Activated CD4-positive, alpha-beta memory T cell treated with anti-CD3 and anti-CD28 coated beads for 36 hours (primary cell): ENCODE measurements at regions not wholly inside any gene's neighbourhood (a gene's known extent, or its start where the extent isn't known, plus 50 kb on each side); places are given as distances from the start of the nearest gene placed in this dataset.

ENCODE experiments used
- CTCF ChIA-PET: fragments of 350-600 bp; sonication (Branson Sonifier 250); formaldehyde crosslinking; loops from one replicate; lab custom pipeline; 2021; ENCODE audit warnings: antibody characterized with exemption, inconsistent platforms; lab: Charles Lee
- POLR2A ChIA-PET: fragments of 350-600 bp; sonication (Branson Sonifier 250); formaldehyde crosslinking; loops from one replicate; lab custom pipeline; 2021; ENCODE audit warnings: antibody characterized with exemption; lab: Charles Lee
- DNase-seq: peaks from one replicate; pipeline ENCODE4 v3.0.0-alpha.2; 2020
- H3K27ac Mint-ChIP-seq: one replicate; pipeline ENCODE4 v1.8.0; 2021; ENCODE audit warnings: mixed read lengths
- H3K27me3 Mint-ChIP-seq: one replicate; pipeline ENCODE4 v1.8.0; 2021; ENCODE audit warnings: mixed read lengths
- H3K36me3 Mint-ChIP-seq: one replicate; pipeline ENCODE4 v1.8.0; 2021; ENCODE audit warnings: mixed read lengths
- H3K4me1 Mint-ChIP-seq: one replicate; pipeline ENCODE4 v1.8.0; 2021; ENCODE audit warnings: low read depth, mixed read lengths
- H3K4me3 Mint-ChIP-seq: one replicate; pipeline ENCODE4 v1.8.0; 2021; ENCODE audit warnings: mild to moderate bottlenecking, mixed read lengths
- H3K9me3 Mint-ChIP-seq: one replicate; pipeline ENCODE4 v1.8.0; 2021; ENCODE audit warnings: mixed read lengths
- intact Hi-C: fragments of 100-400 bp; cut with micrococcal nuclease; formaldehyde crosslinking; loops from one replicate; pipeline ENCODE4 v1.15.1; 2023

DNA sequence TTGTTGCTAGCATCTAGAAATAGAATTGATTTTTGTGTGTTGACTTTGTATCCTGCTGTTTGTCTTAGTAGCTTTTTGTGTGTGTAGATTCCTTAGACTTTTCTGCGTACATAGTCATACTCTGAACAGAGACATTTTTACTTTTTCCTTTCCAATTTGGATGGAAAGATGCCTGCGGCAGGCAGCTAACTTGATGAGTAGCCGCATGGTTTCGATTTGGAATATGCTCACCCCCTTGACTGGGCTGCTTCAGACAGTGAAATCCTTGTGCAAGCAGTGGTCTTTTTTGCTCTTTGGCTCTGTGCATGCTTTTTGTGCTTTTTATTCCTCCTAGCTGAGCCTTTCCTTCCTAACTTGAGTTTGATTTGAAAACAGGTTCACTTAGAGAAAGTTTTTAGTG, 71.8 kb downstream of the HHEX start:
- Mint-ChIP-seq H3K27me3 (peaks cover 11% of the 10 kb centered on the region), H3K9me3 (no peaks in the 10 kb centered on the region), H3K4me3 (no peak overlapping the region), H3K36me3 (no peaks in the 10 kb centered on the region), H3K4me1 (no peaks in the 10 kb centered on the region), H3K27ac (no peak overlapping the region)
- POLR2A ChIA-PET: no interaction called here
- CTCF ChIA-PET: no interaction called here
- DNase-seq: no peak
- intact Hi-C loops: no loop called here

- Mint-ChIP-seq H3K27me3 (peaks cover 17% of the 10 kb centered on the region), H3K27ac (no peak overlapping the region), H3K4me3 (no peak overlapping the region), H3K36me3 (peaks cover 6% of the 10 kb centered on the region), H3K9me3 (peaks cover 16% of the 10 kb centered on the region), H3K4me1 (no peaks in the 10 kb centered on the region)
- ChIA-PET POLR2A (no interaction called here), CTCF (no interaction called here)
- no peak for DNase-seq
- intact Hi-C loops: no loop called here
These were observed 73.9 kb downstream of the HHEX start for GRCh38 chr10:92763634-92764155.

DNA sequence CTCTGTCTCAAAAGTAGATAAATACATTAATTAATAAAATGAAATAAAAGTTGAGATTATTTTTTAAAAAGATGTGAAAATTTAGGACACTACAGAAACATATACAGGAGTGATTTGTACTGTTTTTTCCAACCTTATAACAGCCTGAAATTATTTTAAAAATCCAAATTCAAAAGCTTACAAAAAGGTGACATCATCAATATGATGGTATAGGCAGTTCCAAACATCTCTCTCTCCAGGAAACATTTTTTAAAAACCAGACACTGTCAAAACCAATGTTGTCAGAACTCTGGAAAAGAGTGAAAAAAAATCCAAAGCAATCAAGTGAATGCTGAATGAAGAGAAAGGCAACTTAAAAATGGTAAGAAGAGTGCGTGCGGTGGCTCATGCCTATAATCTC, 76.7 kb downstream of the HHEX start:
- DNase-seq: no peak
- intact Hi-C loops: no loop called here
- POLR2A ChIA-PET: no interaction called here
- H3K27me3 Mint-ChIP-seq: peaks cover 19% of the 10 kb centered on the region
- no peak overlapping the region for H3K27ac Mint-ChIP-seq
- CTCF ChIA-PET: no interaction called here
- no peaks in the 10 kb centered on the region for H3K4me1 Mint-ChIP-seq
- H3K4me3 Mint-ChIP-seq: no peak overlapping the region
- H3K36me3 Mint-ChIP-seq: peaks cover 6% of the 10 kb centered on the region
- peaks cover 16% of the 10 kb centered on the region for H3K9me3 Mint-ChIP-seq

DNA sequence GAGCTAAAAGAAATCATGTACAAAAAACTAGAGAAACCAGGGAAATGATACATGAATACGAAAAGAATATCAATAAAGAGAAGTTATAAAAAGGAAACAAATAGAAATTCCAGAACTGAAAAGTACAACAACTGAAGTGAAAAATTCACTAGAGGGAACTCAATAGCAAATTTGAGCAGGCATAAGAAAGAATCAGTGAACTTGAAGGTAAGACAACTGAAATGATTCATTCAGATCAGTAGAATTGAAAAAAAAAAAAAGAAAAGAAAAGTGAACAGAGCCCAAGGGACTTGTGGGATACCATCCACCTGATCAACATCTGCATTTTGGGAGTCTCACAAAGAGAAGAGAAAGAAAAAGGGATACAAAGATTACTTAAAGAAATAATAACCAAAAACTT, 78.3 kb downstream of the HHEX start:
- ChIA-PET CTCF (no interaction called here), POLR2A (no interaction called here)
- Mint-ChIP-seq H3K36me3 (peaks cover 6% of the 10 kb centered on the region), H3K4me3 (no peak overlapping the region), H3K9me3 (peaks cover 16% of the 10 kb centered on the region), H3K27ac (no peak overlapping the region), H3K4me1 (no peaks in the 10 kb centered on the region), H3K27me3 (peaks cover 19% of the 10 kb centered on the region)
- intact Hi-C loops: no loop called here
- DNase-seq: no peak

DNA sequence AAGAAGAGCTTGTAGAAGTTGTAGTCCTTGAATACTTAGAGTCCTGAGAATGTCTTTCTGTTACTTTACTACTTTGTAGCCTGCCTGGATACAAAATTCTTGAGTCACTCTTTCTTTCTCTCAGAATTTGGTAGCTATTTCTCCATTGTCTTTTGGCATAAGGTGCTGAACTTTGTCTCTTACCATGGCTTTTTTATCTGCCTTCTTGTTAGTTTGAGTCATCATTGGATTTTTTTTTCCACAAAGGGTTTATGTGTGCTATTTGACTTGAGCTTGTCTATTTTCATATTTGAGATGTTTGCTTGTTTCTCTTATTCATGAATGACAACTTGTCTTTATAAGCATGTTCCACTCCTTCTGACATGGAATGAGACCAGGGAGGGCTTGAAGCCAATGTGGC, 74.5 kb upstream of the EXOC6 start:
- Mint-ChIP-seq H3K27me3 (peaks cover 23% of the 10 kb centered on the region), H3K36me3 (no peaks in the 10 kb centered on the region), H3K4me1 (no peaks in the 10 kb centered on the region), H3K4me3 (no peak overlapping the region), H3K9me3 (no peaks in the 10 kb centered on the region), H3K27ac (no peak overlapping the region)
- DNase-seq: no peak
- ChIA-PET POLR2A (no interaction called here), CTCF (no interaction called here)
- intact Hi-C loops: no loop called here

- no peaks in the 10 kb centered on the region for H3K4me1 Mint-ChIP-seq
- CTCF ChIA-PET: no interaction called here
- no peak overlapping the region for H3K27ac Mint-ChIP-seq
- no peak overlapping the region for H3K4me3 Mint-ChIP-seq
- H3K27me3 Mint-ChIP-seq: peaks cover 27% of the 10 kb centered on the region
- no peaks in the 10 kb centered on the region for H3K36me3 Mint-ChIP-seq
- DNase-seq: no peak
- H3K9me3 Mint-ChIP-seq: no peaks in the 10 kb centered on the region
- POLR2A ChIA-PET: no interaction called here
- intact Hi-C loops: no loop called here
These were observed 70.2 kb upstream of the EXOC6 start for GRCh38 chr10:92778091-92778490.

GRCh38 chr10:92785118-92785517, 63.2 kb upstream of the EXOC6 start:
- H3K9me3 Mint-ChIP-seq: no peaks in the 10 kb centered on the region
- DNase-seq: no peak
- H3K36me3 Mint-ChIP-seq: no peaks in the 10 kb centered on the region
- H3K4me1 Mint-ChIP-seq: no peaks in the 10 kb centered on the region
- peaks cover 10% of the 10 kb centered on the region for H3K27me3 Mint-ChIP-seq
- intact Hi-C loops: no loop called here
- H3K27ac Mint-ChIP-seq: no peak overlapping the region
- ChIA-PET CTCF (no interaction called here), POLR2A (no interaction called here)
- H3K4me3 Mint-ChIP-seq: no peak overlapping the region

GRCh38 chr10:92787557-92788152, 60.7 kb upstream of the EXOC6 start:
- ChIA-PET POLR2A (no interaction called here), CTCF (no interaction called here)
- H3K36me3 Mint-ChIP-seq: no peaks in the 10 kb centered on the region
- H3K27me3 Mint-ChIP-seq: peaks cover 6% of the 10 kb centered on the region
- no peaks in the 10 kb centered on the region for H3K9me3 Mint-ChIP-seq
- intact Hi-C loops: no loop called here
- no peak overlapping the region for H3K27ac Mint-ChIP-seq
- H3K4me1 Mint-ChIP-seq: no peaks in the 10 kb centered on the region
- no peak overlapping the region for H3K4me3 Mint-ChIP-seq
- no peak for DNase-seq

- ChIA-PET POLR2A (no interaction called here), CTCF (no interaction called here)
- H3K27ac Mint-ChIP-seq: no peak overlapping the region
- no peak overlapping the region for H3K4me3 Mint-ChIP-seq
- no peaks in the 10 kb centered on the region for H3K36me3 Mint-ChIP-seq
- no peaks in the 10 kb centered on the region for H3K9me3 Mint-ChIP-seq
- peaks cover 8% of the 10 kb centered on the region for H3K27me3 Mint-ChIP-seq
- no peaks in the 10 kb centered on the region for H3K4me1 Mint-ChIP-seq
- DNase-seq: no peak
- intact Hi-C loops: no loop called here
These were observed 59.3 kb upstream of the EXOC6 start for GRCh38 chr10:92789067-92789466.

DNA sequence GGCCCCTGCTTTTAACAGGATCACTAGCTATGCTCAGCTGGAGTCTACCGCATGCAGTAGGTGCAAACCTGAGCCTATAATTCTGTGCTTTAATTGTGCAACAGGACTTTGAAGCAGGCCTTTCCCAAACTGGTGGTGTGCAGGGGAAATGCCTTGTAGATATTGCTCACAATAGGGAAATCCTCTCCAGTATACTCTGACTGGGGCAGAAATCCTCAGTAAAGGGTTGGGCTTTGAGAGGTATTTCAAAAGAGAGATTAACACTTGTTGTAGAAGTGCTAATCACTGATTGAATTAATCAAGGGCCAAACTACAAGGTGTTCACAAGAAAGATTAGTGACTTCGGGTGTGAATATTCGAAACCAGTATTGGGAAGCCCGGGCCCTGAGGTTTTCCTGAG, 58.5 kb upstream of the EXOC6 start:
- no peak for DNase-seq
- Mint-ChIP-seq H3K4me1 (no peaks in the 10 kb centered on the region), H3K36me3 (no peaks in the 10 kb centered on the region), H3K9me3 (no peaks in the 10 kb centered on the region), H3K27ac (no peak overlapping the region), H3K4me3 (no peak overlapping the region), H3K27me3 (peaks cover 9% of the 10 kb centered on the region)
- CTCF ChIA-PET: no interaction called here
- POLR2A ChIA-PET: no interaction called here
- intact Hi-C loops: no loop called here

GRCh38 chr10:92790440-92790839, 57.9 kb upstream of the EXOC6 start:
- H3K27me3 Mint-ChIP-seq: peaks cover 10% of the 10 kb centered on the region
- no peaks in the 10 kb centered on the region for H3K4me1 Mint-ChIP-seq
- no peak overlapping the region for H3K4me3 Mint-ChIP-seq
- ChIA-PET CTCF (interaction anchor here (0.7 kb wide), 1 partner anchor 288 kb away, joined by 3 read pairs; no protein-coding TSS in a partner anchor), POLR2A (no interaction called here)
- DNase-seq: no peak
- intact Hi-C loops: no loop called here
- H3K27ac Mint-ChIP-seq: no peak overlapping the region
- no peaks in the 10 kb centered on the region for H3K36me3 Mint-ChIP-seq
- no peaks in the 10 kb centered on the region for H3K9me3 Mint-ChIP-seq

DNA sequence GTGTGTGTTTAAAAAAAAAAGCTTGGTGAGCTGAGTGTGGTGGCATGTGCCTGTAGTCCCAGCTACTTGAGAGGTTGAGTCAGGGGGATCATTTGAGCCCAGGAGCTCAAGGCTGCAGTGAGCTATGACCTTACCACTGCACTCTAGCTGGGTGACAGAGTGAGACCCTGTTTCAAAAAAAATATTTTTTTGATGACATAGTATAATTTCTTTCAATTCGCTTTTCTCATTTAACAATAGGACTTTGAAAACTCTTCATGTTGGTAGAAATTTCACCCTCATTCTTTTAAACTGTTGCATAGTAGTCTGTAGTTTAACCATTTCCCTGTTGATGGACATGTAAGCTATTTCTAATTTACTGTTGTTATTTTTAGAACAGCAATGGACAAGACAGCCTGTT, 55.7 kb upstream of the EXOC6 start:
- Mint-ChIP-seq H3K36me3 (no peaks in the 10 kb centered on the region), H3K4me3 (no peak overlapping the region), H3K4me1 (no peaks in the 10 kb centered on the region), H3K27me3 (peaks cover 13% of the 10 kb centered on the region), H3K27ac (no peak overlapping the region), H3K9me3 (no peaks in the 10 kb centered on the region)
- intact Hi-C loops: no loop called here
- ChIA-PET POLR2A (no interaction called here), CTCF (no interaction called here)
- no peak for DNase-seq
